ENCODE measurements at regions not wholly inside any gene's neighbourhood (a gene's known extent, or its start where the extent isn't known, plus 50 kb on each side); places are given as distances from the start of the nearest gene placed in this dataset.

GRCh38 chr6:163635315-163635714, 220.8 kb downstream of the QKI start:
- Histone ChIP-seq H3K27me3 (ENCODE audit: control insufficient read depth in 1 of 2, insufficient read depth in 2 of 2, low read length in 2 of 2) (peaks cover 6 to 8% of the 10 kb centered on the region in 2 experiments), H3K4me1 (ENCODE audit: insufficient read depth, low read length) (no peaks in the 10 kb centered on the region), H3K4me3 (ENCODE audit: low read length) (no peak overlapping the region), H3K9me3 (ENCODE audit: control insufficient read depth in 1 of 2, insufficient read depth in 1 of 2, low read length in 2 of 2) (peaks cover 0 to 35% of the 10 kb centered on the region in 2 experiments), H3K27ac (ENCODE audit: low read depth in 1 of 2, low read length in 2 of 2) (no peak overlapping the region), H3K36me3 (ENCODE audit: insufficient read depth, low read length) (no peaks in the 10 kb centered on the region)
- TF ChIP-seq CTCF (IDR thresholded peaks at IDR 0.05) = no peak
- DNase-seq = no peak
- Mint-ChIP-seq H3K36me3 (ENCODE audit: low read depth) (no peaks in the 10 kb centered on the region), H3K27me3 (peaks cover 22% of the 10 kb centered on the region), H3K9me3 (peaks cover 3% of the 10 kb centered on the region), H3K4me1 (ENCODE audit: low read depth) (no peaks in the 10 kb centered on the region), H3K27ac (no peak overlapping the region), H3K4me3 (no peak overlapping the region)
- CTCF ChIA-PET = no interaction called here
- intact Hi-C loops (cut with DNase I, micrococcal nuclease) = no loop called here
- POLR2A ChIA-PET = no interaction called here
- ATAC-seq (ENCODE audit: poor library complexity) = no peak

- H3K27ac Mint-ChIP-seq = no peak overlapping the region
- no peak overlapping the region for H3K4me3 Mint-ChIP-seq
- intact Hi-C loops (cut with DNase I, micrococcal nuclease) = no loop called here
These were observed 220.0 kb downstream of the QKI start for GRCh38 chr6:163634211-163635171.

GRCh38 chr6:163630991-163631390, 216.5 kb downstream of the QKI start:
- no peak overlapping the region for H3K27ac Mint-ChIP-seq
- Histone ChIP-seq H3K36me3 (ENCODE audit: insufficient read depth, low read length) (no peaks in the 10 kb centered on the region), H3K9me3 (ENCODE audit: control insufficient read depth in 1 of 2, insufficient read depth in 1 of 2, low read length in 2 of 2) (peaks cover 0 to 39% of the 10 kb centered on the region in 2 experiments), H3K4me3 (ENCODE audit: low read length) (no peak overlapping the region), H3K4me1 (ENCODE audit: insufficient read depth, low read length) (no peaks in the 10 kb centered on the region), H3K27me3 (ENCODE audit: control insufficient read depth in 1 of 2, insufficient read depth in 2 of 2, low read length in 2 of 2) (peaks cover 8 to 14% of the 10 kb centered on the region in 2 experiments), H3K27ac (ENCODE audit: low read depth in 1 of 2, low read length in 2 of 2) (no peak overlapping the region)
- peaks cover 3% of the 10 kb centered on the region for H3K9me3 Mint-ChIP-seq
- intact Hi-C loops (cut with DNase I, micrococcal nuclease) = no loop called here
- TF ChIP-seq CTCF (IDR thresholded peaks at IDR 0.05) = no peak
- no peak overlapping the region for H3K4me3 Mint-ChIP-seq
- H3K27me3 Mint-ChIP-seq = peaks cover 40% of the 10 kb centered on the region
- no peak for DNase-seq
- no peak for ATAC-seq (ENCODE audit: poor library complexity)
- H3K4me1 Mint-ChIP-seq (ENCODE audit: low read depth) = no peaks in the 10 kb centered on the region
- POLR2A ChIA-PET = no interaction called here
- no peaks in the 10 kb centered on the region for H3K36me3 Mint-ChIP-seq (ENCODE audit: low read depth)
- CTCF ChIA-PET = no interaction called here

More at GRCh38 chr6:163634211-163635171, 220.0 kb downstream of the QKI start:
- H3K27ac ChIP-seq (ENCODE audit: low read depth in 1 of 2, low read length in 2 of 2) = no peak overlapping the region
- peaks cover 8 to 11% of the 10 kb centered on the region in 2 experiments for H3K27me3 ChIP-seq (ENCODE audit: control insufficient read depth in 1 of 2, insufficient read depth in 2 of 2, low read length in 2 of 2)
- H3K9me3 Mint-ChIP-seq = peaks cover 3% of the 10 kb centered on the region
- H3K36me3 ChIP-seq (ENCODE audit: insufficient read depth, low read length) = no peaks in the 10 kb centered on the region
- H3K4me1 ChIP-seq (ENCODE audit: insufficient read depth, low read length) = no peaks in the 10 kb centered on the region
- no peaks in the 10 kb centered on the region for H3K4me1 Mint-ChIP-seq (ENCODE audit: low read depth)
- TF ChIP-seq CTCF (IDR thresholded peaks at IDR 0.05) = no peak
- H3K4me3 ChIP-seq (ENCODE audit: low read length) = no peak overlapping the region
- peaks cover 0 to 42% of the 10 kb centered on the region in 2 experiments for H3K9me3 ChIP-seq (ENCODE audit: control insufficient read depth in 1 of 2, insufficient read depth in 1 of 2, low read length in 2 of 2)
- H3K27me3 Mint-ChIP-seq = peaks cover 30% of the 10 kb centered on the region
- no peak for DNase-seq
- H3K36me3 Mint-ChIP-seq (ENCODE audit: low read depth) = no peaks in the 10 kb centered on the region
- CTCF ChIA-PET = no interaction called here
- ATAC-seq (ENCODE audit: poor library complexity) = no peak
- POLR2A ChIA-PET = no interaction called here

Measured in CD4-positive, alpha-beta T cell (primary cell).